GM19372 (cell line): ENCODE measurements at regions not wholly inside any gene's neighbourhood (a gene's known extent, or its start where the extent isn't known, plus 50 kb on each side); places are given as distances from the start of the nearest gene placed in this dataset.
"Not testable (repeated sequence)": the region's sequence is repeated elsewhere in the genome, so short reads cannot be mapped to it uniquely, and the experiment has no call there.

Source experiments
- ATAC-seq: cut with Tn5 transposase; IDR thresholded peaks from one replicate; pipeline ENCODE4 v1.9.1; 2021; ENCODE audit warnings: mild to moderate bottlenecking, low read depth, moderate library complexity; ENCODE audit not compliant: unreplicated experiment

DNA sequence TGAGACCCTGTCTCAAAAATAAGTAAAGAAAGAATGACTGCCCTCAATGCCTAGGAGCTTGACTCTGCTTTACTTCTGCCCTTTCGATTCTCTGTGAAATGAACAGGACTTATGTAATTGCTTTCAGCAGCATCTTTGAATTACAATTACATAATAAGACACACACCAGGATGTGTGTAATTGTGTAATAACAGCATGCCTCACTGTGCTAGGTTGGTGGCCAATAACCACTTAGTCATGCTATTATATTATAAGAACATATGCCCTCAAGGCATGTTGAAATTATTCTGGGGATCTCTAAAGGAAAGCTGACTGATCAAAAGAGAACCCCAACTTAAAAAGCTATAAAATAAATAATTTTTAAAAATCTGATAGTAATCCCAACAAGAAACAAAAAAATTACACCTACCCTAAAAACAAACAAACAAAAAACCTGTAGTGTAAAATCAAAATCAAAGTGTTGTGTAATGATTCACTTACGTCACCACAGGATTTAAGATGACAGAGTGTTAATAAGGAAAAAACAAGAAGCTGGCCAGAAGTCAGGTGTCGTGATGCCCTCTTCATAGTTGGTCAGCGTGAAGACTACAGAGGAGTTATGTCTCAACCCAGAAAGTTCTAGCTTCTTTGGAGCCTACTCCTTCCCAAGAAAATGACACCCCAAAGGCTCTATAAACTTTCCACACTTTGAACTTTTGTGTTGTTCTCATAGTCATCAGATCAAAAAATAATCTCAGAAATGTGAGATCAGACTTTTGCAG, 70.5 kb upstream of the NBPF11 start:
- ATAC-seq: not testable (repeated sequence)

DNA sequence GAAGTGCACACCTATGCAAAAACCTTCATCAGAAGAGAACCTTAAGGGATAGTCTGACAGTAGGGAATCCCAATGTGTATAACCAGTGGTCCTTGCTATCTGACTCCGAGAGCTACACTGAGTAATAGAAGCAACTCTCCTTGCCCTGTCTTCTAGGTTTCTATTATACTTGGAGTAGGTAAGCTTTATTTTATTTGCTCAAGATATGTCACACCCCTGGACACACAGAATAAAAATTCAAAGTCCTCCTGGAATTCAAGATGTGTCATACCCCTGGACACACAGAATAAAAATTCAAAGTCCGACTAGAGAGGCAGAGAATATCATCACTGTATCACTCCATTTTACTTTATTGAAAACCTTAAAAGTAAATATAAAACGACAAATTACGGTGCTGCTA, 69.5 kb upstream of the NBPF11 start:
- not testable (repeated sequence) for ATAC-seq

DNA sequence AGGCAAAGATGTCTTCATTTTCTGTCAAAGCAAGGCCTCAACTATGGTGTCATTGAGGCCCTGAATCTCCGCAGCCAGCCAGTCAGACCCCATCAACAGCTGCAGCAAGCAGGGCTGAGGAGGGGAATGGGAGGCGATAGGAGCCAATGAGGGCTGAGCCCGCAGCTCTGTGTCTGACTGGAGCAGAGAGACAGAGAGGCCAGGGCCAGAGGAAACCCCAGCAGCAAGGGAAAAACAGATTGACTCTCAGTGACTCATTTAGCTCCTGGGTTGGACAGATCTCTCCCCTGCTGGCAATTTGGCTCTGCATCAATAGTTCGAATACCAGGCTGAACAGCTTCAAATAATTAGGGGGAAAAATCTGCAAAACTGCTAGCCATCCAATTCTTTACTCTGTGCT, 67.1 kb upstream of the NBPF11 start:
- not testable (repeated sequence) for ATAC-seq

DNA sequence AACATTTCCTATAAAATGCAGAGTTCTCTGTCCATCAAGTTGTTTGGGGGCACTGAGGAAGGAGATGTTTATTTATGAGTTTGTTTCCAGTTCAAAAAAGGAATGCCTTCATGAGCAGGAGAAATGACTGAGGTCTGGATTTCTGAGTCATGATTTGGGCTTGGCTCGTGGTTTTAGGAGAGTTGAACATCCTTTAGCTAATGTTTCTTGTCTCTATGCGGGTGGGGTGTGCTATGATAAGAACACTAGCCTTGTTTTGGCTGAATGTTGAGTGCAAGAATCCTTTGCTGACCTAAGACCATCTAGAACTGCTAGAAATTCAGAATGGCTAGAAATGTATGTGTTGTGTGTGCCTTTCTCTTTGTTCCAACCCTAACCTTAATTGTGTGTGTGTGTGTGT, 59.1 kb upstream of the NBPF11 start:
- not testable (repeated sequence) for ATAC-seq

DNA sequence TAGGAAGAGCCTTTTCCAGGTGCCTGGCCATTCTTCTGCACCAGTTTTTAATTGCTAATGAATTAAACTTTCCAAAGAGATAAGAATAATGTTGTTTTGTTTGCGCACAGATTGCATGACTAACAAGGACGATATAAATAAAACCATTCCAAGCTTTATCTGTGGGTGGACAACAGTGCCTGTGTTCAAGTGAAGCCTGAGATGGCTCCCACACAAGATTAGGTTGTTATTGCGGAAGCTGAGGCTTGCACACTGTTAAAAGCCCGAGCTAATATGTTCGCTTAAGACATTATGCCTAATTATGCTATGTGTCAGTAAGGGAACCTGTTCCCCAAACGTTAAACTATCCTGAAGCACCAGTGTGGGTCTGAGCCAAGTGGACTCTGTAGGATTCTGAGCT, 58.5 kb upstream of the NBPF11 start:
- ATAC-seq: not testable (repeated sequence)

DNA sequence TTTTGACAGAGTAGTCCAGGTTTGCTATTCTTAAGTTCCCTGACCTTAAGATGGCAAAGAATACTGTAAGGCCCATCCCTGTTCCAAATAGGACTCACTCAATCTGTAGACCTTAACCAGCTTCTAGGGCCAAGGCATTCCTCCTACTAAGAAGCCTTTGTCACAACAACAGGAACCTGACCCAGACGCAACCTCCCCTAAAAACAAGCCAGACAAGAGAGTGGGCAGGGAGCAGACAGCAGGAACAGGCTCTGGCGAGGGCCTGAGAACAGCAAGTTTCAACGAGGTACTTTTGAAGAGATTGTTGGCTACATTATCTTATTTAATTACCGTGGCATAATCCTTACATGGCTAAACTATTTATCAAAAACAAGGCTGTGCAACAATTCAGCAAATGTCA, 58.1 kb upstream of the NBPF11 start:
- not testable (repeated sequence) for ATAC-seq

DNA sequence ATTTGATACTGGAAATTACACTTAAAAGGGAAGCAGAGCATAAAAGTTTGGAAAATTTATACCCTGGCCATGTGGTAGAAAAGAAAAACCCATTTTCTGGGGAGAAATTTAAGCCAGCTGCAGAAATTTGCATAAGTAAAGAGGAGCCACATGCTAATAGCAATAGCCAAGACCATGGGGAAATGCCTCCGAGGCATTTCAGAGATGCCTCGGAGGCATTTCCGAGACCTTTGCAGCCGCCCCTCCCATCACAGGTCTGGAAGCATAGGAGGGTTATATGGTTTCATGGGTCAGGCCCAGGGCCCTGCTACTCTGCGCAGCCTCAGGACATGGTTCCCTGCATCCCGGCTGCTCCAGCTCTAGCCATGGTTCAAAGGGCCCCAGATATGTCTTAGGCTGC, 49.9 kb upstream of the NBPF11 start:
- ATAC-seq: not testable (repeated sequence)
